ENCODE measurements at regions not wholly inside any gene's neighbourhood (a gene's known extent, or its start where the extent isn't known, plus 50 kb on each side); places are given as distances from the start of the nearest gene placed in this dataset.

GRCh38 chr20:7637184-7637583 is 303.1 kb downstream of the HAO1 start:
- H3K79me2 ChIP-seq (replicated peaks; ENCODE audit: insufficient read depth): no peaks in the 10 kb centered on the region
- Mint-ChIP-seq H3K9me3 (no peaks in the 10 kb centered on the region), H3K36me3 (ENCODE audit: low read depth) (no peaks in the 10 kb centered on the region), H3K4me3 (no peak overlapping the region), H3K27me3 (ENCODE audit: insufficient read depth, low read depth, poor library complexity) (no peaks in the 10 kb centered on the region), H3K27ac (no peak overlapping the region), H3K4me1 (peaks cover 14% of the 10 kb centered on the region; the same call in 2 of the 3 replicates)
- H3K4me2 ChIP-seq: no peak overlapping the region
- H2AFZ ChIP-seq: no peak overlapping the region
- no peaks in the 10 kb centered on the region for H3K9me2 ChIP-seq (ENCODE audit: insufficient read depth)
- DNase-seq (ENCODE audit: low spot score) (no peak), ATAC-seq (no peak)
- H3K27me3 ChIP-seq (ENCODE audit: insufficient read depth): no peaks in the 10 kb centered on the region
- no peaks in the 10 kb centered on the region for H3K36me3 ChIP-seq (ENCODE audit: insufficient read depth)
- H3K4me1 ChIP-seq (ENCODE audit: insufficient read depth): no peaks in the 10 kb centered on the region
- H3F3A ChIP-seq (replicated peaks; ENCODE audit: low read depth): no peaks in the 10 kb centered on the region
- TF ChIP-seq STAT1 (IDR thresholded peaks at IDR 0.05; ENCODE audit: unreplicated experiment) (no peak), NANOG (IDR thresholded peaks at IDR 0.05; ENCODE audit: borderline replicate concordance) (no peak), CTCF (conservative IDR thresholded peaks at IDR 0.05; ENCODE audit: low read depth in 2 of 2) (no peak), POLR2AphosphoS5 (IDR thresholded peaks at IDR 0.05; ENCODE audit: low read depth) (no peak), EZH2 (IDR thresholded peaks at IDR 0.05; ENCODE audit: low read depth, unreplicated experiment) (no peak), EZH2phosphoT487 (IDR thresholded peaks at IDR 0.05; ENCODE audit: unreplicated experiment) (no peak), ZNF114 (CRISPR knock-in tag; IDR thresholded peaks at IDR 0.05) (no peak), ZNF331 (CRISPR knock-in tag; IDR thresholded peaks at IDR 0.05; ENCODE audit: low read depth) (no peak), ETS1 (IDR thresholded peaks at IDR 0.05) (no peak)
- H4K20me1 ChIP-seq (replicated peaks; ENCODE audit: insufficient read depth): no peaks in the 10 kb centered on the region
- H3K4me3 ChIP-seq: no peak overlapping the region
- no peak overlapping the region for H3K27ac ChIP-seq (ENCODE audit: low read depth)

- Mint-ChIP-seq H3K4me1 (no peaks in the 10 kb centered on the region), H3K27me3 (ENCODE audit: insufficient read depth, low read depth, poor library complexity) (peaks cover 2% of the 10 kb centered on the region), H3K9me3 (peaks cover 14% of the 10 kb centered on the region), H3K4me3 (no peak overlapping the region), H3K36me3 (ENCODE audit: low read depth) (peaks cover 9% of the 10 kb centered on the region), H3K27ac (no peak overlapping the region)
- H2AFZ ChIP-seq: no peak overlapping the region
- TF ChIP-seq JUNB (IDR thresholded peaks at IDR 0.05; ENCODE audit: unreplicated experiment) (no peak), NANOG (IDR thresholded peaks at IDR 0.05; ENCODE audit: borderline replicate concordance) (no peak), REST (IDR thresholded peaks at IDR 0.05; ENCODE audit: unreplicated experiment) (no peak), CREB1 (CRISPR knock-in tag; IDR thresholded peaks at IDR 0.05; ENCODE audit: low read depth) (no peak), POLR2AphosphoS5 (IDR thresholded peaks at IDR 0.05; ENCODE audit: low read depth) (no peak), EZH2phosphoT487 (IDR thresholded peaks at IDR 0.05; ENCODE audit: unreplicated experiment) (no peak), ZNF331 (CRISPR knock-in tag; IDR thresholded peaks at IDR 0.05; ENCODE audit: low read depth) (no peak), EZH2 (IDR thresholded peaks at IDR 0.05; ENCODE audit: low read depth, unreplicated experiment) (no peak)
- ATAC-seq (no peak), DNase-seq (ENCODE audit: low spot score) (no peak)
- H3K4me3 ChIP-seq: no peak overlapping the region
- H3K79me2 ChIP-seq (replicated peaks; ENCODE audit: insufficient read depth): no peaks in the 10 kb centered on the region
- H3K36me3 ChIP-seq (ENCODE audit: insufficient read depth): no peaks in the 10 kb centered on the region
- no peaks in the 10 kb centered on the region for H3F3A ChIP-seq (replicated peaks; ENCODE audit: low read depth)
- H3K9me2 ChIP-seq (ENCODE audit: insufficient read depth): no peaks in the 10 kb centered on the region
- H4K20me1 ChIP-seq (replicated peaks; ENCODE audit: insufficient read depth): no peaks in the 10 kb centered on the region
- no peaks in the 10 kb centered on the region for H3K27me3 ChIP-seq (ENCODE audit: insufficient read depth)
- no peaks in the 10 kb centered on the region for H3K4me1 ChIP-seq (ENCODE audit: insufficient read depth)
- no peak overlapping the region for H3K27ac ChIP-seq (ENCODE audit: low read depth)
- no peak overlapping the region for H3K4me2 ChIP-seq
These were observed 290.0 kb downstream of the HAO1 start for GRCh38 chr20:7650086-7650879.

Data from GM23338 (cell line).